Stimulated activated CD8-positive, alpha-beta memory T cell treated with anti-CD3 and anti-CD28 coated beads, Interleukin-12 subunit alpha, Interleukin-12 subunit beta, amount 100 ng/mL, for 1 hour (primary cell): ENCODE measurements at regions not wholly inside any gene's neighbourhood (a gene's known extent, or its start where the extent isn't known, plus 50 kb on each side); places are given as distances from the start of the nearest gene placed in this dataset.
"Not testable (repeated sequence)": the region's sequence is repeated elsewhere in the genome, so short reads cannot be mapped to it uniquely, and the experiment has no call there.

ENCODE experiments used
- DNase-seq: peaks from one replicate; pipeline ENCODE4 v3.0.0-alpha.2; 2020; ENCODE audit warnings: low read depth

DNA sequence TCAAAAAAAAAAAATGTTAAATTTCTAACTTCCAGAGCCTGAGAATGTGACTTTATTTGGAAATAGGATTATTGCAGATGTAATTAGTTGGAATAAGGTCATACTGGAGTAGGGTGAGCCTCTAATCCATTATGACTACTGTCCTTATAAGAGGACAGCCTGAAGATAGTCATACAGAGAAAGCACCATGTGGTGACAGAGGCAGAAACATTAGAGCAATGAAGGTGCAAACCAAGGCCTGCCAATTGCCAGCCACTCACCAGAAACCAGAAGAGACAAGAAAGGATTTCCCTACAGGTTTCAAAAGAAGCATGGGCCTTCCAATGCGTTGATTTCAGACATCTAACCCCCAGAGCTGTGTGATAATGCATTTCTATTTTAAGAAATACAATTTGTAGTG is 659.2 kb upstream of the CHD1 start:
- DNase-seq: no peak

DNA sequence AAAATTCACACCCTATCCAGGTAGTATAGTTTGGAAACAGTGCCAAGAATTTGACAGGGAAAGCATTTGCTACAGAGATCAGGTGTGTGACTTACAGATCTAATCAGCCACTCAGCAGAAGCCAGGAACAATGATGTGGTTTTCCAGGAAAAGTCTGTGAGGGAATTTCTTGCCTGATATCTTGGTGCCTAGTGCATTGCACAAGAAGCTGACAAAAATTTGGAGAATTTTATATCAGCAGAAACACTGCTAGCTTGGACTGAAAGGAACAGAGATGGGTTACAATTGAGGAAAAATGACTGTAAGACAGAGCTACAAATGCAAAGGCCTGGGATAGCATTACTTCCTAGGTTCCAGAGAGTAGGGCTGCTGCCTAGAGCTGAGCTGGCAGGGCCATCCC is 658.1 kb upstream of the CHD1 start:
- no peak for DNase-seq

DNA sequence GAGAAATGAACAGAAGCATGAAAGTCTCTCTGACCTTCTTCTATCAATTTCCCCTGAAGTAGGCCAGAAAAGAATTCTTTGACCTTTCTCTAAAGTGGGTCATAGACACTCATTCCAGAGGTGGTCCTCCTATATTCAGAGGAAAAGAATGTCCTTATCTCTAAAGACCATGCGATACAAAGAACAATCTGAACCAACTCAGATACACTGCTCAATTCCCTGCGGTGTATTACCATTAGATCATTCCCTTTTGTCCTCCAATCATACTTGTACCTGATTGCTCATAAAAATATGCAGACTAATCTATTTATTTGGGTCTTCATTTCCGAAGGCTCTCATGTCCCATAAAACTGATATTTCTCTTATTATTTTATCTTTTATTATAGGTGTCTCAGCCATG is 652.4 kb upstream of the CHD1 start:
- DNase-seq: not testable (repeated sequence)

DNA sequence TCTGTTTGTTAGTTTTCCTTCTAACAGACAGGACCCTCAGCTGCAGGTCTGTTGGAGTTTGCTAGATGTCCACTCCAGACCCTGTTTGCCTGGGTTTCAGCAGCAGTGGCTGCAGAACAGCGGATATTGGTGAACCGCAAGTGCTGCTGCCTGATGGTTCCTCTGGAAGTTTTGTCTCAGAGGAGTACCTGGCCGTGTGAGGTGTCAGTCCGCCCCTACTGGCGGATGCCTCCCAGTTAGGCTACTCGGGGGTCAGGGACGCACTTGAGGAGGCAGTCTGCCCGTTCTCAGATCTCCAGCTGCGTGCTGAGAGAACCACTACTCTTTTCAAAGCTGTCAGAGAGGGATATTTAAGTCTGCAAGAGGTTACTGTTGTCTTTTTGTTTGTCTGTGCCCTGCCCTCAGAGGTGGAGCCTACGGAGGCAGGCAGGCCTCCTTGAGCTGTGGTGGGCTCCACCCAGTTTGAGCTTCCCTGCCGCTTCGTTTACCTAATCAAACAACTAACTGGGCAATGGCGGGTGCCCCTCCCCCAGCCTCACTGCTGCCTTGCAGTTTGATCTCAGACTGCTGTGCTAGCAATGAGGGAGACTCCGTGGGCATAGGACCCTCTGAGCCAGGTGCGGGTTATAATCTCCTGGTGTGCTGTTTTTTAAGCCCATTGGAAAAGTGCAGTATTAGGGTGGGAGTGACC is 634.3 kb upstream of the CHD1 start:
- DNase-seq: not testable (repeated sequence)

DNA sequence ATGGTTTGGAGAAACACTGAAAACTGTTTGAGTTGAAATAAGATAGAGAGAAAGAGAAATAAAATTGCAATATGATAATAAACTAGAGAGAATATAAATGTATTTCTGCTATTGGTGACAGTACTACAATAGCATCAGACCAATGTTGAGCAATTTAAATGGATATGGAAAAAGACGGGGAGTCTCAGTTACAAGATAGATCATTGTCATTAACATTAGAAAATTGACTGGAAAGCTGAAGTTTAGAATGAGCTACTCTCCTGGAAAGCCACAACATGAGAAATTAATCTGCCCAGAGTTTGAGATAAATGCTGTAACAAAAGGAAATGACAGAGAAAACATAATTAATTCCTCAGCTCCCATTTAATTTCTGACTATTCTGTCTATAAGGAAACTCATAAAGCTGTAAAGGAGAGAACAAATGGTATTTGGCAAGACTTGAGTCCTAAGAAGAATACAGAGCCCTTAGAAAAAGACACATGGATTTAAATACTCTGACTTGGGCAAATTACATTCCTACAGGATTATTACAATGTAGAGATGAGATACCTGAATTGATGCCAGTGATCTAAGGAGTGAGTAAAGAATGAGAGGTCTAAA is 624.5 kb upstream of the CHD1 start:
- DNase-seq: no peak

DNA sequence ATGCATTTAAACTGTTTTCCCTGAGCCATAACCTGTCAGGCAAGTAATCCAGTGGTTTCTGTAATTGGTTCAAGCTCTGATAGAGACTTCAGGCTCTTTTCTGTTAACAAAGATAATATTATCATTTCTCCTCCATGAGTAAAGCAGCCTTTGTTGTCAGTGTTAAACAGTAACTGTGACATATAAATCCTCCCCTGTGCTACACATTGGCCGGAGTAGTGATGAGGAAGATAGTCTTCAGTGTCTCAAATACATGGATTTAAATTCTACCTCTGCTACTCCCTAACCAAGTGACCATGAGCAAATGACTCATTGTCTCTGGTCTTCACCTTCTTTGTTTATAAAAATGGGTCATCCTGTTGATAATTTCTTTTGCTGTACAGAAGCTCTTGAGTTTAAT is 615.5 kb upstream of the CHD1 start:
- DNase-seq: no peak

DNA sequence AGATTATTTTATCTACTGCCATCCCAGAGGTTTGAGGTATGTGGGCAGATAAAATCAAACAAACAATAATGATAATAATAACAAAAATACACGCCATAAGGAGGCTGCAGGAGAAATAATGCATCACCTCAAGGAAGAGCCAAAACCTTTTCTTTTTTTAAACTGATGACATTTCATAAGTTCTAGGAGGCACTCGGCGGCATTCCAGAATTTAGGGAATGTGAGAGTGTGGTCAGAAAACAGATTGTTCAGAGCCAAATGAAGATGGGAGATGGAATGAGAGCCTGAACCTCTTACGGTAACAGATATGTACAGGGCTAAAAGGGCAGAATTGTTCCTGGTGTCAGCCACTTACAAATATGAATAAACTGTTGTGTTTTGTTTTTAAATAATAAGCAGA is 615.0 kb upstream of the CHD1 start:
- no peak for DNase-seq

DNA sequence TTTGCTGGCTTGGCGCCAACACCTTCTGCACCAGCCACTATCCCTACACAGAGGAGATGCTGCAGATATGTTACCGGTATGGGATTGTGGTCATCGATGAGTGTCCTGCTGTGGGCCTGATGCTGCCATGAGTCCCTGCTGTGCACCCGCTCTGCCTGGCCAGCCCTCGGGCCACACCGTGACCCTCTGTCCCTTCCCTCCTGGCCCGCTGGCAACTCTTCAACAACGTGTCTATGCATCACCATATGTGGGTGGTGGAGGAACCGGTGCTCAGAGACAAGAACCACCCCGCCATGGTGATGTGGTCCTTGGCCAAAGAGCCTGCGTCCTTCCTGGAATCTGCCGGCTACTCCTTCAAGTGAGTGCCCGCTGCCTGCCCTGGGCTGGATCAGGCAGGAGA is 605.4 kb upstream of the CHD1 start:
- not testable (repeated sequence) for DNase-seq

DNA sequence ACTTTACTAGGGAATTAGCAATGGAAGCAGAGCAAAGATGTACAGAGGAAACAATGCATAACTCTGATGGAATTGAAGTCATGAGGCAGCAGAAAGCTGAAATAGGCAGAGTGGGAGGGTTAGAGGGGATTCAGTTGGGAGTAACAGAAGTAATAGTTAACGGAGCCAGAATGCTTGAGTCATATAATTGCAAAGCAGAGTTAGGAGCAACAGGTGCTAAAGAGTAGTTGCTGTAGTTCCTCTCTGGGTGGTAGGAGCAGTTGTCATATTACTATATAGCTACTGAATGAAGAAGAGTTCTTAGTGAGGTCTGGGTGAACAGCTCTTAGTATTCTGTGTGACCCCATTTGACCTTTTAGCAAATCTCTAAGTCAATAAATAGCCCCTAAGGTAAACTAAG is 592.9 kb upstream of the CHD1 start:
- DNase-seq: not testable (repeated sequence)

DNA sequence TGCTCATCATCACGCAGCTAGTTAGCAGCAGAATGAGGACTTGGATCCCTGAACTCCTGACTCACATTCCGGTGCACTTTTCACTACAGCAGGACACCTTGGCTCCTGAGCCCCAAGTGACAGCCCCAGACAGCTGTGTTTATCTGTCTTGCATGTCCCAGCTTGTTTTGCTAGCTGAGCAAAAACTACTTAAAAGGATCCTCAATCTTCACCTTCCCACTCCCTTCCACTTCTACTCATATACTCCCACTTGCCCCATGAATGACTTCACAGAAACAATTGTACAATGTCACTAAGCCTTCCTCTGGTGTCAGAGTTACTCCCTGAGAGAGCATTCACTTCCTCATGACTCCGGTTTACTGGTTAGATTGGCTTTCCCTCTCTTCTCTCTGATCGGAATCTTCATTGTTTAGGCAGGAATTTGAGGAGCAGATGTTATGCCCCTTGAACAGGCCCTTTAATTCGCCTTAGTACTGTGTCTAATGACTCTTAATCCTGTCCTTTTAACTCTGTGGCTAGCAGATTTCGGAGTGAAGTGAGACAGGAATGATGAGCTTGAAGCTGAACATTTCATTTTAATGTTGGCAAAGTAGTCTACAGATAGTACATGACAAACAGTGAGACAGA is 587.2 kb upstream of the CHD1 start:
- not testable (repeated sequence) for DNase-seq

DNA sequence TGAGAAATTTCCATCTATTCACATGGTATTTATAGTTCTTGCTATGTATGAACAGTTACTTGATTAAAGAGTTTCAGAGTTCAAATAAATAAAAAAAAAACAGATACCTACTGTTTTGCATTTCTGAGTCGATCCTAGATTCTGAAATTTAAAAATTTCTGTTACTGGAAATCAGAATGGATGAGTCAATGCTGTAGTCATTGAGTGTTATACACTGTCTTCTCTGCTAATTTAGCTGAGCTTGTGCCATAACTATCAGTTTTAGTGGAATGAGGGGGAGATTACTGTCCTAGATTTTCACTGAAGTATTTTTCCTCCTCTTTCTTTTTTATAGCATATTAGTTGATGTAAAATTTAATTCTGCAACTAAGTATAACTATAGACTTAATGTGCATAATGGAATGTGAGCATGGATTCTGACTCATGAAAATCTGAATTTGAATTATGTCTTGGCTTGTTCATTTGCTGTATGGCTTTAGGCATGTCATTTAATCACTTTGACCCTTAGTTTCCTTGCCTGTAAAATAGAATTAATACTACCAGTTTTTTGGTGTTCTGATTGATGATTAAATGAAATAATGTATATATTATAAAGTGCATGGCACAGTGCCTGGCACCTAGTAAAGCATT is 581.5 kb upstream of the CHD1 start:
- not testable (repeated sequence) for DNase-seq

DNA sequence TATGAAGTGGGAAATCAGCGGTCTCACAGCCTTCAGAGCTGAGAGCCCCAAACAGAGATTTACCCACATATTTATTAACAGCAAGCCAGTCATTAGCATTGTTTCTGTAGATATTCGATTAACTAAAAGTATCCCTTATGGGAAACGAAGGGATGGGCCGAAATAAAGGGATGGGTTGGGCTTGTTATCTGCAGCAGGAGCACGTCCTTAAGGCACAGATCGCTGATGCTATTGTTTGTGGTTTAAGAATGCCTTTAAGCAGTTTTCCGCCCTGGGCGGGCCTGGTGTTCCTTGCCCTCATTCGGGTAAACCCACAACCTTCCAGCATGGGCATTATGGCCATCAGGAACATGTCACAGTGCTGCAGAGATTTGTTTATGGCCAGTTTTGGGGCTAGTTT is 580.3 kb upstream of the CHD1 start:
- not testable (repeated sequence) for DNase-seq

DNA sequence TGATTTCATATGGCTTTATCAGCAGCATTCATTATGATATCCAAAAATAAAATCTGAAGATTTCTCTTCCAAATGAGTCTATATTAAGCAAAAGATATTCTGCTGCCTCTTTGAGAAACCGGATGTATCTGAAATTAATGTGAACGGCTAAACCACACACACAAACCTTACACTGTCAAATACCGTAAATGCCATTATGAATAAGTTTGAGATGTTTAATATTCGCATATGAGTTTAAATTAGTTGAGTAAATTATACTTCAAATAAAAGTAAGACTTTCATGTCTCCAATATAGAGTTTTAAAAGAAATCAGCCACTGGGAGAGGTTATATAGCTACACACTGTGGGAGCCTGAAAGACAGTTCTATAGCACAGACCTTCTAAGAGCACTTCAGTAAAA is 566.6 kb upstream of the CHD1 start:
- DNase-seq: not testable (repeated sequence)

DNA sequence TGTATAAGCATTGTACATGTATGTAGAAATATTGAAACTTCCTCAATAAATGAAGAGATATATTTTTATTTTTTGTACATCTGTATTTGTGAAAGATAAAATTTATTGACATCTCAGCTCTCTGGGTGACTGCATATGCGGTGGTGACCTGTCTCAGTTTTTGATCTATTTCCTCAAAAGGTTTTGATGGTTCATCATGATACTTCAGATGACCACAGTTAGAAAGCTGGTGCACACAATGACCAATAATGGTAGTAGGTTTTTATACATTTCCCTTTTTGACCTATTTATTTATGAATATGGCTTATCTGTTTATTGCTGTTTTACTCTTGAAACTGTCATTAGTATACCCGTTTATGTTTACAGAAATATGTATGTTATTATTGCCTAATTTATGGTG is 549.6 kb upstream of the CHD1 start:
- not testable (repeated sequence) for DNase-seq

DNA sequence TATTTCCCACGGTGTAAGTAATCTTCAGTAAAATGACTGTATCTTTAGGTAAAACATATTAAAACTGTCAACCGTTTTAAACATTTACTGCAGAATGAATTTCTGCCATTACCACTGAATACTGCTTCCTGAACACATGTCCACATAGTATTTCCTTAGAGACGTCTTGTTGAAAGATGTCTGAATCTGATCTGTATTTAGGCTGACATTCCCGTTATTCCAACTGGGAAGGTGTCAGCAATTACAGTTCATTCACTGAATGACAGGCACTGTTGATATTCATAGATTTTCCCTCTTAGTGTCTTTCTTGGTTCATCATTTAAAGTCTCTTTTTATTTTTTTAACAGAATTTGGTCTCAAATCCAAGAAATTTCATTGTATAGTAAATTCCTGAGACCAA is 544.5 kb upstream of the CHD1 start:
- not testable (repeated sequence) for DNase-seq

DNA sequence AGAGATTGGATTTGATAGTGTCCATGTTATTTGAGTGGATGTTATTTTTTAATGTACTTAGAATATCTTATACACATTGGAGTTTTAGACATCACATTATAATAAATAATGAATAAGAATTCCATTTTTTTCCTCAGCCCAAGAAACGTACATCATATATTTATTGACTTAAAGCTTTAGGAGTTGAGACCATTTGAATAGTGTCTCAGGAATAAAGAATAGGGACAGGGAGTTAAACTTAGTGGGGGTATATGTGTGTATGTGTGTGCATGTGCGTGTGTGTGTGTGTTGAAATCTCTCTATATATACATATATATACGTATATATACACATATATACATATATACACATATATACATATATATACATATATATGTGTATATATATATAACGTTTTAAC is 542.9 kb upstream of the CHD1 start:
- not testable (repeated sequence) for DNase-seq

DNA sequence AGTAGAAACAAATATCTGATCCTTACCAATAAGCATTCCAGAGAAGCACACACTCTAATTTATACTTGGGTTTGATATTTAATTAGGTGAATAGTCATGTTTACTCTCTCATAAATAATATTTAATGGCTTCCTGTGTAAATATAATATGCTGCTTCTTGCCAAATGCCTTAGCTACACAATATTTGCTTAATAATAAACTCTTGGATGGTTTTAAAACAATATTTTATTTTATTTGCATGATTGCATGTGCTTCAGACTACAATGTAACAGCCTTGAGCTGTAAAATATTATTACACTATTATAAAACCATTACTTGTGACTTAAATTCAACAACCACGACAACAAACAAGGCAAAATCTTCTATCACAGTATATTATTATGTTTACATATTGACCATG is 542.4 kb upstream of the CHD1 start:
- not testable (repeated sequence) for DNase-seq

DNA sequence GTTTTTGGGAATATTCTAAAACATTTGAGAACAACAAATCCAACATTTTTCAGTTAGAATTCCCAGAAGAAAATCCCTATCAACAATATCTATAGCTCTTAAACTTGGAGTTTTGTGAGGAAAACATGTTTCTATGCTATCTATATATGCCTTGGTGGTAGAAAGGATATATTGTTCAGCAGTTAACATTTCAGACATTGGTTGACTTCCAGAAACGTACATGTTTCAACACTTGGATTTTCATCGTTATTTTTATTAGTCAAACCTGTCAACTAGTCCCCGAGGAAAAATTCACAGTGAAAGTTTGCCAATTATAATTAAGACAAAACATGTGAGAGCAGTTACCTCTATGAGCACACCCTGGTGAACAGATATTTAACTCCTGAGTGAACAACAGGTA is 541.8 kb upstream of the CHD1 start:
- DNase-seq: not testable (repeated sequence)

DNA sequence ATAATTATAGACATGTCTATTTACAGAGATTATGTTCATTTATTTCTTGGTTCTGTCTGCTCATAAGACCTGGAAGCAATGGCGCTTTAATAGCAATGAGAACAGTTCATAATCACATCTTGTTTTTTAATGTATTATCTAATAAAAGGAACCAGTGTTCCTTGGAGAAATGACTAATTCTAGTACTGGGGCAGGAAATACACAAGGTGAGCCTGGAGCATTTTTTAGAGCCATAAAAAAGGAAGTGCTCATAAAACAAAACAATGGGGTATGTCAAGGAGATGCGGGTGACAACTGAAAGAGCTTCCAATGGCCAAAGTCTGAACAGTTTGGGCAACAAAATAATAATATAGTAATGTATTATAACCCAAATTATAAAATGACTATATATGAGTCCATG is 531.9 kb upstream of the CHD1 start:
- no peak for DNase-seq

DNA sequence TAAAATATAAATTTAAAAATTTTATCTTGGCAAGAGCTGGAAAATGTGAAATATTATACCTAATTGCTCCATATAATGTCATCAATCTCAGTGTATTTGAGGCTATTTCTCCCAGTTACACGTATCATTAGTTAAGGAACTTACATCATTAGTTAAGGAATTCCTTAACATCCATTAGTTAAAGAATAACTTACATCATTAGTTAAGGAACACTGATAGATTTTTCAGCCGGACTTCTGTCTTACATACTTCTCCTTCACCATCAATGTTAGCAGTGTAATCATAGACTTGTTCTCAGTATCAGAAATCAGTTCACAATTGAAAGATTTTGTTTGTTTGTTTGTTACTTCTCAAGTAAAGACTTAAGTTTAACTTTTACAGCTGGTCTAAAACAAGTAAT is 524.4 kb upstream of the CHD1 start:
- DNase-seq: no peak

DNA sequence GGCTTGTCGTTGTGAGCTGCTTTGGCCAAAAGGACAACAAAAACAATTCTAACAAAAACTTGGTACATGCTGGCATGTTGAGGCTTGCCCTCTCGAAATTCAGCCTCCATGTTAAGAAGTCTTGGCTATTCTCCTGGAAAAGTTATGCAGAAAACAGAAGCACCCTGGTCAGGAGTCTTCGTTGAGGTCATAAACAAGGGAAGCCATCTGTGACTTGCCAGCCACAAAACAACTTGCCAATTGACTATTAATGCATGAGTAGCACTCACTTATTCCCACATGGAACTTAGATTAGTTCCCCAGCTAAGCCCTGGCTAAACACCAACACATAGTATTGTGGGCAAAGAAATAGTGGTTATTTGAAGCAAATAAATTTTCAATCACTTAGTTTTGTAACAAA is 521.0 kb upstream of the CHD1 start:
- no peak for DNase-seq

DNA sequence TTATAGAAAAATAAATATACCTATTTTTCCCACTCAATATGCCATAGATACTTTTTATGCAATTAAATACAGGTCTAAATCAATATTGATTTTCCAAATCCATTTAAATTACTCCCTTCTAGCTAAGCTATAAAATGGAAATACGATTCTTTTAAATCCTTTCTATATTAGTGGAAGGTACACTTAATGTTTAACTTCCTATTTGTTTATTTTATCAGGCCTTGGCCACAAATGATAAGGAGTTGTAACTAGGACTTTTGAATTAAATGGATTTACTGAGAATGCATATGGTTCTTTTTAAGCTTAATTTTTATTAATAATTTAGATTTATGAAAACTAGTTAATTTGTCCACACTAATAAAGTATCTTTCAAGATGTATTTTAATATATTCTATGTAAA is 517.0 kb upstream of the CHD1 start:
- no peak for DNase-seq

DNA sequence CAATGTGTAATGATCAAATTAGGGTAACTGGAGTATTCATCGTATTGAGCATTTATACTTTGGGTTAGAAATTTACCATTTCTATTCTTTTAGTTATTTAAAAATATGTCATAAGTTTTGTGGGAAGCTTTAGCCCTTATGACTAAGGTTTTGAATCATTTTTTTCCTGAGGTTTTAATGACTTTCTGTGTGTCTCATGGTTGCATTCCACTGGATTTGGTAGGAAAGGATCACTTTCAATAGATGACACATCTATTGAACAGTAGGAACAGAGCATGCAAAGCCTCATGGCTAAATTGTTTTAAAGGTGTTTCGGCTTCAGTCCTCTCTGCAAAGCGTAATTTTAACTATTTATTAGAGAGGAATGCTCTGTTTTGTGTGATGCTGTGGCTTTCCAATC is 512.4 kb upstream of the CHD1 start:
- no peak for DNase-seq
